NCI-H1092 treated with DMSO at 0.1 percent for 48 hours (cell line): ENCODE measurements at regions not wholly inside any gene's neighbourhood (a gene's known extent, or its start where the extent isn't known, plus 50 kb on each side); places are given as distances from the start of the nearest gene placed in this dataset.
A peak's percentile ranks its signal among the peaks of the same experiment; 100 is the strongest.

Source experiments
- DNase-seq: peaks from one replicate; lab custom pipeline; 2025; lab: John Stamatoyannopoulos, UW

GRCh38 chr22:49209452-49210195 lies 618.0 kb downstream of the BRD1 start:
- DNase-seq: peak; percentile 44

DNA sequence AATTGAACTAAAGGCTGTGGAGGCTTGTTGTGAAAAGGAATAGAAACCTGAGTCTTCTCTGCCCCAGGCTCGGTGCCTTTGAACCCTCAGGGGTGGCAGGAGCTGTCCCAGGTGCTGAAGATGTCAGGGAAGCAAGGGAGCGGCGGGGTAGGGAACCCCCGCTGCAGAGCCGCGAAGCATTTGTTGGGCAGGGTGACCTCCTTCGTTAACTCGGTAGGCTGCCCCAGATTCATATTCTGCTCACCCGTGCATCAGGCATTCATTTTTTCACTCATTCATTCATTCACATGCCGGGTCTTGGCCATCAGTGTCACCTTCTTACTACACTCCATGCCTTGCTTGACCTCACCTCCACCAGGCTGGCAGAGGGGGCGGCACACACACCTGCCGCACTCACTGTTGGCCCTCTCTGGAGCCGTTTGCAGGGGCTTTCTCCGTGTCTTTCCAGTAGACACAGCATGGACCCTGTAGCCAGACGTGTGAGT lies 618.9 kb downstream of the BRD1 start:
- DNase-seq: no peak

DNA sequence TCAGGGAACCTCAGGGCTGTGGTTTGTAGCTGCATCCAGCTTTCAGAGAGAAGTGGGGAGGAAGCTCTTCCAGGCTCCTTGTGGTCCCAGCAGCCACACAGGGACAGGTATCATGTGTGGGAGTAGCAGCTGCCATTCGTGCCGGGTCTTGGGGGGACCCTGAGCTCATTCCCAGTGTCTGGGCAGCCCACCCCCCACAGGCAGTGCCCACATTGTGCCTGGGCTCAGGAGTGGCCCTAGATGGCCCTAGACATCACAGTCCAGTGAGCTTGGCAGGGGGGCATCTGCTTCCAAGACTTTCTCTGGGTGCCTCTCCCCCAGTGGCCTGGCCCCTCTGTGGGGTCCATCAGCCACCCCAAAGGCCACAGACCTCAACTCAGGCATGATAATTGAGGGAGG lies 619.7 kb downstream of the BRD1 start:
- DNase-seq: no peak

DNA sequence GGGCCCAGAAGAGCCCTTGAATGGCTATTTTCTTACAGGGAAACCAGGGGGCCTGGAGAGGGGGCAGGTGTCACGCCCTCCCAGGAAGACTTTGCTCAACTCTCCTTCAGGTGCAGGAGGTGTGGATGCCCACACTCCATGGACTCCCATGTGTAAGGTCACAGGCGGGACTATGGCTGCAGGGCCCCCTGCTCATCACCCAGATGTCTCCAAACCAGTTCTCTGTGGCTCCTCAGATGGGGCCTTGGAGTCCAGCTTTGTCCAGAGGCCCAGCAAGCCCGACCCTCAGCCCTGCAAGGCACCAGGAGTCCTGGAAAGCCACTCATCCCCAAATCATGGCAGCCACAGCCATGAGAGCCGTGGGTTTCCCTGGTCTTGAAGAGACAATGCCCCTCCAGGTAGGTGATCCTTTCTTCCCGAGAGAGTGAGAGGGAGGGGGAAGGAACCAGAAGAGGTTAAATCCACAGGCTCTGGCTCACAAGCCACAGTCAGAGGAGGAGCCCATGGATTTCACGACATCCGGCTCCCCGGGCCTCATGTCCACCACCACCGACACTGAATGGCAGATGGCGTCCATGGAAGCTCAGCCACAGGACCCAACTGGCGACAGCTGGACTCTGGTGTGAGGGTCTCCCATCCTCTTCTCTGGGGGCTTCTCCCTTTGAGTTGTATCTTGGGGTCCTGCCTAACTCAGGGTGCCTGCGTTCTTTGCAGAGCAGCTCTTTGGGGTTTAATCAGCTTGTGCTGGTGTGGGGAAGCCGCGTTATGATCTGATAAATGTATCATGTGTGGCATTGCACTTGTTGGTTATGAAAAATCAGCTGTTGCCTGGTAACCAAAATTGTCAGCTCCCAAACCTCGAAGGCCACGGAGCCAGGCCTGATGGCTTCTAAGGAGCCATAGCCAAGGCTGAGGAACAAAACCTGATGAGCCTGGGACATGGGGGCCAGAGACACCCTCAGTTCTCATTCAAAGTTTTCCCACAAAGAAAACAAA lies 620.4 kb downstream of the BRD1 start:
- no peak for DNase-seq

DNA sequence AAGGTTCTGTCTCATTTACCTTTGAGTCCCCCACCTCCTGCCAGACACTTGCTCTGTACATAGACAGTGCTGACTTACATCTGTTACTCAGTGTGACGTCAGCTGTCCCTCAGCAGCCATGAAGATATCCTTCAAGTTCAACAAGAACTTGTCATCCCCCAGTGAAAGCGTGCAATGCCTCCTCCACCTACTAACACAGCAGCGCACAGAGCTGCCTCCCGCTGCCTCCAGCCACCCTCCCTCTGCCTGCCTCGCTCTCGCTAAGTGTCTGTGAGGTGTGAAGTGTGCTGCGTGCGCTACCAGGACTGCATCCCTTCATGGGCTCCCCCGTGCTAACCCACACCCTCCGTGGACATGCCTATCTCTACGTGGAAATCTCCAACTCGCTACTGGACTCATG lies 621.4 kb downstream of the BRD1 start:
- no peak for DNase-seq

GRCh38 chr22:49205483-49205800 lies 622.2 kb downstream of the BRD1 start:
- DNase-seq: no peak

- no peak for DNase-seq
Observed at GRCh38 chr22:49204599-49205482, 622.8 kb downstream of the BRD1 start.

- no peak for DNase-seq
Observed at GRCh38 chr22:49203859-49204598, 623.6 kb downstream of the BRD1 start.

DNA sequence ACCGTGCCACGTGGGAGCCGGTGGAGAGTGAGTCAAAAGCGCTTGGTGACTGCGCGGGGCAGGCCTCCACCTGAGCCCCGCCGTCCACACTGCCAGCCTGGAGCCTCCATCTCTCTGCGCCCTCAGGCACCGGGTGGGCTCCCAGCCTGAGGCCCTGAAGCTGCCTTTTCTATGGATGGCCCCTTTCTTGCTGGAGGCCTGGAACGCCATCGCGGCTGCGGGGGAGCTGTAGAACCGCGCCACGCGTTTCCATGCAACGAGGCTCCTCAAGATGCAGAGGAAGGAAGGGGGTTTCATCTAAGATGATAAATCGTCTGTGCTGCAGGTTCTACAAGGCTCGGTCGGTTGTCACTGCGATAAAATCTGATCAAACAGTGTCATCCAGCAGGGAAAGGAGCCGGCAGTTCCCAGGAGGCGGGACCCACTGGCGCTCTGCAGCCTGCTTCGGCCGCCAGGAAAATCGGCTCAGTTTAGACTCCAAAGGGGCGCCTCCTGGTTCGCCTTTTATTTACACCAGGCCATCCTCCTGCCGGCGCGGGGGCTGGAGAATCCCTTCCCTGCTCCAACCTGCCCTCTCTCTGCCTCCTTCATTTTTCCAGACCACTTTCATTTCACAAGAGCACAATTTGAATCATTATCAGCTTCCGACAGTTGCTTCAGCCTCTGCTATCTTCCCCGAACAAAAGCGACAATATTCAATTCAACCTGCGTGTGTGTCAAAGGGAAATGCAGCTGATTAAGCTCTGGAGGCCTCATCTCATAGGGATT lies 624.4 kb downstream of the BRD1 start:
- DNase-seq: no peak

GRCh38 chr22:49202226-49202625 lies 625.4 kb downstream of the BRD1 start:
- DNase-seq: no peak

GRCh38 chr22:49201046-49201970 lies 626.4 kb downstream of the BRD1 start:
- no peak for DNase-seq

- DNase-seq: no peak
Observed at GRCh38 chr22:49199224-49199623, 628.4 kb downstream of the BRD1 start.

- DNase-seq: no peak
Observed at GRCh38 chr22:49198705-49199084, 629.0 kb downstream of the BRD1 start.

DNA sequence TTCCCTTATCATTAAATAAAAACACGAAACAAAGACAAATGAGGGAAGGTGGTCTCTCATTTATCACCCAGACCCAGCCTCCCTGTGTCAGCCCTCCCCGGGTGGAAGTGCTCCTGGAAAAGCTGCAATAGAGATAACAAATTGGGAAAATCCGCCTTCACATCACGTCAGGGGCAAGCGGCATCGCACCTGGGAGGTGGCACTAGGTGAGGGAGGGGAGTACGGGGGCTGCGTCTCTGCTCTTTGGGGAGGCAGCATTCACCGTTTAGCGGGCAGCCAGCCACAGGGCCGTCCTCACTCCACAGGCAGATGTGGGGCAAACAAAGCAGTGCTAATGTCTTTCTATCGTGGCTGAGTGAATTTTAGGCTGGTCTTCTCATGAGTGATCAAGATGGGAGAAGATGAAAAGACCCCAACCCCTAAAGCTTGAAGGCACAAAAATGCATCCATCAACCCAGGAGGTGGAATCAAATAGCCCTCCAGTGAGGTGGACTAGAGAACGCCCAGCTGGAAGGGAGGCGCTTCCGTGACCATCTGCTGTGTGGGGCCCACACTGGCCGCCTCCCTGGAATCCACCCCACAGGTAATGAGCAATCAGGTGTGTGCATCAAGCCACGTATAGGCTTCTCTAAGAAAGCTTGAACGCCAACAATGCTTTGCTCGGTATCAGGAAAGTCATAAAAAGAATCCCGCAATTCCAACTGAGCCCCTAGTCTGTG lies 629.5 kb downstream of the BRD1 start:
- no peak for DNase-seq

GRCh38 chr22:49197505-49197904 lies 630.2 kb downstream of the BRD1 start:
- no peak for DNase-seq

DNA sequence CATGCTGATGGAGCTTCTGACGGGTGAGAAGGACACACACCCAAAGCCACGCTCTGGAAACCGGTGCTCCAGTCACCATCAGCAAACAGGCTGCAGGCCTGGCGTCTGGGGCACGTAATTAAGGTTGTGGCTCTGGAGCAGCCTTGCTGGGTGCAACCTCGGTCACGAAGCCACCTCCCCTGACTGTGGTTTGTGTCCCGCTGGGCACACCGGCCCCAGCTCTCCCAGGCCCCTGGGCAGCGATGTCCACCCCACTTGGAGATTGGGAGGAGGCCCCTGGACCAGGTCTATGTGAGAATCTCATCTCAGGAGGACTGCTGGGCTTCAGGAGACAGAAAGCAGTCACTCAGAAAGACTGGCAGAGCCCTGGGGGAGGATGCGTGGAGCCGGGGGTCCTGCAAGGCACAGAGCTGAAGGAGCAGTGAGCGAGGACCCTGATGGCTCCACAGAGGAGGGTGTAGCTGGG lies 631.6 kb downstream of the BRD1 start:
- no peak for DNase-seq

- DNase-seq: no peak
Observed at GRCh38 chr22:49195636-49196035, 632.0 kb downstream of the BRD1 start.

DNA sequence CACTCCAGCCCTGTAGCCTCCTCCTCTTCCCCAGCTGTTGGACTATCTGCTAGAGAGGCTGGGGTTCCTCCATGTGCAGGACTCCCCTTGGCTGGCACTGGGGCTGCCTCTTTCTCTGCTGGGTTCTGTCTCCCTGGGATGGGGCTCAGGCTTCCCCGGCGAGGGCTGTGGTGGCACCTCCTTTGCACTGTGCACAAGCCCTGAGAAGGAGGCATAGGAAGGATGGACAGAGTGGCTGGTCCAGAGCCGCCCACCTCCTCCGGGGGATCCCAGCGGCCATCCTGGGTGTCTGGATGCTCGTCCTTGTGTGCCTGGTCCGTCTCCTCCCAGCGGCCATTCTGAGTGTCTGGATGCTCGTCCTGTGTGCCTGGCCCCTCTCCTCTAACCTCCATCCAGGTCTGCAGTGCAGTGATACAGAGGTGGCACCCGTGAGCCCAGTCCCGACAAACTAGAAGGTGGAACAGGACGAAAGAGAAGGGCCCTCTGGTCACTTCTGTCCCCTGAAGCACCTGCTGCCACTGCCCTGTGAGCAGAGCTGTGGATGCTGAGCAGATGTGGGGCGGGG lies 633.7 kb downstream of the BRD1 start:
- no peak for DNase-seq
